TTC549 (cell line): ENCODE measurements at regions not wholly inside any gene's neighbourhood (a gene's known extent, or its start where the extent isn't known, plus 50 kb on each side); places are given as distances from the start of the nearest gene placed in this dataset.

Experiments
- FAIRE-seq: peaks from 2 replicates; lab custom pipeline; 2012; peaks lifted over from hg19 to GRCh38; lab: Jason Lieb, UNC

DNA sequence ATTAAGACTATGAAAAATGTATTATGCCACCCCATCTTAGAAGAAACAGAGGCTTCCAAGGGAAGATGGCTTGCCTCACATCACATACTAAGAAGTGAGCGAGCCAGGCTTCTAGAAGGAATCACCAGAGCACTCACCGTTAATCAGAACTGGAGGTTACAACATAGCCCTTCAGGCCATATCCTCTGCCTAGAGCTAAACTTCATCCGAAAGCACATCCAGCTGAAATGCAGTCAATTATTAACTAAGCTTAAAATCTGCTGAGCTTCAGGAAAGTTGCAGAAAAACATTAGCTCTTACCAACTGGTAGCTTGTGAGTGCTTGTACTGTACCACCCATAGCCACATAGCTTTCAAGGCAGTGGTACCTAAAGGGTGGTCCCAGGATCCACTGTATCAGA is 483.2 kb downstream of the TBL1XR1 start:
- no peak for FAIRE-seq

DNA sequence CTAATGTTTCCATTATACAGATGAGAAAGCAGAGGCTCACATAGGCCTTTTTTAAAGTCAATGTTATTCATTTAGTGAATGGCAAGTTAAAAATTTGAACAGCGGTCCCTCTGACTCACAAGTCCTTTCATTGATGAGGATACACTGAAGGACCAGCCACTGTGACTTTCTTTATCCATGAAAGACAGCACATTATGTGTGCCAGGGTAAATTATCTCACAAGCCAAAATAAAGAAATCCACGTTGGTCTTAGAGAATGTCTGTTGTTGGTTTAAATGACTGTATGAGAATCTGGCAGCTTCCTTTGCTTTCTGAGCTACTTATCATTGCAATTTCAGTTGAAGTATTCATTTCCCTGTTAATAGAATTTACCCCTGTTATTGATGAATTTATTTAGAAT is 485.1 kb downstream of the TBL1XR1 start:
- no peak for FAIRE-seq

GRCh38 chr3:176699288-176699687 is 498.0 kb downstream of the TBL1XR1 start:
- FAIRE-seq = no peak

DNA sequence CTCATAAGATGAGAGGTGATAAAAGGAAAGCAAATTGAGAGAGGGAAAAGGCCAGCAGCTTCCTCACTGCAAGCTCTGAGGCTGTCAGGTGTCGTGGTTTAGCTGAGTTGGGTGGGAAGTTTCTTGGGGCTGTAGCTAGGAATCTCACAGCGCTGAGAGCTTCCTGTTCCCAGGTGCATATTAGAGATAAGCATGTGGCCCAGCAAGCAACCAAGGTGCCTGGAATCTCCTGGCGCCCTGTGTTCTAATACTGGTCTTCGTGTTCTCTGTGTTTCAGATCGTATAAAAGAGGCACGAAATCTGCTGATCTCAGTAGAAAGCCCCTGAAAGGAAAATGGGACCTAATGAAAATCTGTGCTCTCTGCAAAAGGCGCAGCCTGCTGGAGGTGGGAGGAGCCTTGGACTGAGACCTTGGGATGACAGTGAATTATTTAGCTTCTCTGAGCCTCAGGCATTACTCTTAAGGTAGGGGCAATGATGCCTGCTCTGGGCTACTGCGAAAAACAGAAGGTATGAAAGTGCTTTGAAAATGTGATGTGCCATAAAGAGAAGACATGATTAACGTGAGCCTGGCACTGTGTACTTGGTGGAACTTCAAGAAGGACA is 499.9 kb downstream of the TBL1XR1 start:
- FAIRE-seq = no peak

DNA sequence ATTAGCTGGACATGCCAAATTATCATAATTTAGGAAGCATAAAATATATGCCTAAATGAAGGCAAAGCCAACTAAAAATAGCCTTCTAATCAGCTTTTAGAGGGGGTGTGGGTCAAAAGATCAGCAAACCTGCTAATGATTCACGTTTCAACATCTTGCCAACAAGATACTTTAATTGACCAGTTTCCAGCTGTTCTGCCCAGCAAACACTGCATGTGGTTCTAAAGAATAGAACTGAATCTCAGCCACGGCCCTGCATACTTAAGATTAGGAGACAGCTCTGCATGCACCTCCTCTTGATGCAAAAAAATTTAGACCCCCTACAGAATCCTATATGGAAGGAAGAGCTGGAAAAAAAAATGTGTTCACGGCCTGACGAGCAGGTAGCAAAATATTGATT is 500.5 kb downstream of the TBL1XR1 start:
- FAIRE-seq = no peak

- FAIRE-seq = no peak
Observed at GRCh38 chr3:176692966-176693785, 504.1 kb downstream of the TBL1XR1 start.

DNA sequence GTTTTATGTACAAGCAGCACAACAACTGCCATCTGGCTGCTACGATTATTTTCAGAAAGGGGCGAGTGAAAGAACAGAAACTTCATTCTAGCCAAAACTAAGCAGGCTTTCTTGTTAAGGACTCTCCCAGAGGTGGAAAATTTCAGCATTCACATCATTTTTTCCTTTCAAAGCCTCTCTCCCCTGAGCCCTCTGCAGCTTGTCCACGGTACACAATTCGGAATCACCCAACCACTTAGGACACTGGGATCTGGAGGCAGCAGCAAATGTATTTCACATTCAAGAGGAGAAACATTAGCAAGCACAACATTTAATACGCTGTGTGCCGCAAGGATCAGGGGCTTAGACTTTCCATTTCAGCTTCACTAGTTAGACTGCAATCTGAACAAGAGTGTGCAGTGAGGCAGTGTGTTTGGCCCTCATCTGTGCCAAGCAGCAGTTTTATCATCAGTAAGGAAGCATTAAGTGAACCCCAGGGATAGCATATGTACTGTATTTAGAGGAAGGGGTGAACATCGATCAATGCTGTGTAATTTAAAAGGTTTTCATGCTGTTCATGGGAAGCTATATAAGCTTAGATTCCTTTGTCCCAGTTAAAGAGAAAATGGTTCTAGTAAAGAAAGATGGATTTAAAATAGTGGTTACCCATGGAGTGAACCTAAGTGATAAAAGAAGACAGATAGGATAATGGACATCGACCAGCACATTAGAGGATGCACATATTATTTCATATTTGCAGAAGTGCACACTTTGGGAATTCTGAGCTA is 504.9 kb downstream of the TBL1XR1 start:
- no peak for FAIRE-seq

DNA sequence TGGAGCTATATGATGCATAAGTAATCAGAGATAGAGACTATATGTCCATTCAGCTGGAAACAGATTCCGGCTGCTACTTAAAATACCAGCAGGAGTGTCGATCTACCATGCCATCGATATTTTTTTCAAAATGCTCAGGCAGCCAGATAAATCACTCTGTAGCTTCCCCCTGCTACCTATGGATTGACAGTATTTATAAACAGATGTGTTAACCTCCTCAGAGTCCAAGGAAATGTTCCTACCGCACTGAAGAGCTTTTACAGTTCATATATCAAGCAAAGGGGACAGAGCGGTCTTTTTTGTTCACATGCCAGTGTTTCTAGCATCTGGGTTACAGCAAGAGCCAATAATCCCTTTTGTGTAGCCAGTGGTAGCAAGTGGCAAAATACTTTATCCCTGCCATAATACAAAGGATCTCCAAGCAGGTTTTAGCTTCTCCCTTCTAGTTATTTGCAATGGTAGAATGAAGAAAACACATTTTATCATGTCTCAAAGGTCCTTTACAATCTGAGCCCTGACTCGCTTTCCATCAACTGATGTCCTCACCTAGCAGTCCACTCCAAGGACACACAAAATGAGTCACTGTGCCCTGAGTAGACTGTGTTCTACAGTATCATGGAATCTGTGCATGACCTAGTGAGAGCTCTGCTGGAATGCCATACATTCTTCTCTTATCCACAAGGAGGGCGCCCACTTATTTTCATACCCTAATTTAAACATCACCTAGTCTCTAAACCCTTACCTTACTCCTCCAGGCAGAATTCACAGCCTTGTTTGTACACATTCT is 507.0 kb downstream of the TBL1XR1 start:
- no peak for FAIRE-seq

DNA sequence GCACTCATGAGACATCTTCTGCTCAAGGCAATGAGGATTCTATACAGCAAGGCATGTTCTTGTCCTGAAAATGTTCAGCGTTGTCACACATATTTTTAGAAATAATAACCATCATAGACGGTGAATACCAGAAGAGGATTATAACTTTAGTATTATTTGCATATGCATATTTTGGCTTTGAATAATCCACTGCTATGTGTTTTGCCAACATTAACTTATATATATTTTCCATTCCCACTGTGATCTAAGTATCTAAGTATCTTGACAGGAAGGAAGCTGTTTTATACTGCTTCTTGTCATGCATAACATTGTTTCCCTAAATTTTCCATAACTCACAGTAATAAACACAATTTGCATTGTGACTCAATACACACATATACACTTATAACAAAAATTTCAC is 509.5 kb downstream of the TBL1XR1 start:
- FAIRE-seq = no peak

GRCh38 chr3:176683382-176683781 is 513.9 kb downstream of the TBL1XR1 start:
- no peak for FAIRE-seq

GRCh38 chr3:176663837-176664831 is 533.1 kb downstream of the TBL1XR1 start:
- FAIRE-seq = peak; percentile 84

DNA sequence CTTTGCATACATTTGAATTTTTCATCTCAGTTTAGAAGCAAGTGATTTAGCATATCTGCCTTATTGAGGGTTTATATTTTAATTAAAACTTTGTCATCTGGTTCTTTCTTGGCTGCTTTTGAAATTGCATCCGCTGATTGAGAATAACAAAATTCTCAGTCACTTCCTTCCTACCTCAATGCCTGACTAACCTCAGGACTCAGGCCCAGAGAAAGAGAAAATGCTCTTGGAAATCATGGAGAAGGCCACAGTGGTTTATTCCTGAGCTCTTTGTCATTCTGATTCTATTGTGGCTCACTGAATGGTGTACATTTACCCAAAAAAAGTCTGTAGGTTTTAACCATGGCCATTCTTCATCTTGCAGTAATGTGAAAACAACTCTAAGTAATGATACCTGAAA is 533.9 kb downstream of the TBL1XR1 start:
- FAIRE-seq = no peak

DNA sequence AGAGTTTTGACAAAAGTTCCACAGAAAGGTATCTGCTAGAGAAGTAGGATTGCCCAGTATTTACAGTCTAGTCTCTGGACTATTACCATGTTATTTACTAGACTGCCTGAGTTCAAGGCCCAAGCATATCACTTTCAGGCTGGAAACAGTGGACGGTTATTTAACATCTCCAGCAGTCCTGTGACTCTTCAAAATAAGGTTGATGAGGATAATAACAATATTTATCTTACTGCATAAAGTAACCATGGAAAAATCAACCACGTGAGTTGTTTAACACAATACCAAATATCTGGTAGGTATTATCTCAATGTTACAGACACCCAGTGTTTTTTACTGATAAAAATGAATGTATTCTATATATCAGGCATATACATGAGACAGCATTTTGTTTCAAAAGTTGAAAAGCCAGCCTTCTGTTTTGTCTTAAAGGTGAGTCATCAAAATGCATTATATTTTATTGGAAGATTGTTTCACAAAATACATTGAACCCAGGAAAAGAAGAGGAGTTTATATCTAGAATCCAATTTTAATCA is 535.8 kb downstream of the TBL1XR1 start:
- no peak for FAIRE-seq

GRCh38 chr3:176655404-176656094 is 541.7 kb downstream of the TBL1XR1 start:
- FAIRE-seq = no peak

- FAIRE-seq = no peak
Observed at GRCh38 chr3:176651622-176652021, 545.7 kb downstream of the TBL1XR1 start.

GRCh38 chr3:176650478-176650877 is 546.8 kb downstream of the TBL1XR1 start:
- FAIRE-seq = no peak

GRCh38 chr3:176647987-176648386 is 549.3 kb downstream of the TBL1XR1 start:
- FAIRE-seq = no peak

- FAIRE-seq = no peak
Observed at GRCh38 chr3:176633511-176633910, 563.8 kb downstream of the TBL1XR1 start.

DNA sequence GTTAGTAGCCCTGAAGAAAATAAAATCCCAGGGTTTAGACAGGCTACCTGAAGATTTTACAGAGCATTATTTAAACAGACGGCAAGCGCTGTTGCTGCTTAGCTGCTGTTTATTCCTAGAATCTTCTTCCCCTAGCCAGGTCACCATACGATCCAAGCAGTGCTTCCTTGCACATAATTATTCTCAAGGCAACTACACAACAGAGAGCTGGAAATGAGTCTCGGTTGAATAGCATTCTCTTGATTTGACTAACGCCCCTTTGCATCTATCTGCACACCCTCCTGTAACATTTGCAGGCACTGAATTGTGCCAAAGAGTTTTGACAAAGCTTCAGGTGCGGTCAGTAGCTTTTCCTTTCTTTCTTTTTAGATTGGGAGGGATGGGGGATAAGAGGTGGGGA is 564.4 kb downstream of the TBL1XR1 start:
- FAIRE-seq = no peak

DNA sequence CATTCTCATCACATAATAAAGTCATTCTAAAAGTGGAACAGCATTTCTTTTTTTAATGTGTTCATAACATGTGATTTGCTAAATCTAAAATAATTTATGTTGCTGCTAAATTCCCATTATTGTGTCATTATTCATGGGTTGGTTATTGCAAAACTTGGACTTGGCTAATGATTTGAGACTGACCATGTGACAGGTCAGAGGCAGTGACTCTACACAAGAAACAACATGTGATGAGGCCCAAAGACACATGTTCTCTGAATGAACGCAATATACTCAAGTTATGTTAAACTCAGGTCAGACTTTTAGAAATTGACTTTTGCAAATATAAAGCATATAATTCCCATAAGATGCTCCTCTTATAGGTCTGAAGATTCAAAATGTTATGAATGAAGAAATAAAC is 566.1 kb downstream of the TBL1XR1 start:
- no peak for FAIRE-seq
